ENCODE measurements at regions not wholly inside any gene's neighbourhood (a gene's known extent, or its start where the extent isn't known, plus 50 kb on each side); places are given as distances from the start of the nearest gene placed in this dataset.

DNA sequence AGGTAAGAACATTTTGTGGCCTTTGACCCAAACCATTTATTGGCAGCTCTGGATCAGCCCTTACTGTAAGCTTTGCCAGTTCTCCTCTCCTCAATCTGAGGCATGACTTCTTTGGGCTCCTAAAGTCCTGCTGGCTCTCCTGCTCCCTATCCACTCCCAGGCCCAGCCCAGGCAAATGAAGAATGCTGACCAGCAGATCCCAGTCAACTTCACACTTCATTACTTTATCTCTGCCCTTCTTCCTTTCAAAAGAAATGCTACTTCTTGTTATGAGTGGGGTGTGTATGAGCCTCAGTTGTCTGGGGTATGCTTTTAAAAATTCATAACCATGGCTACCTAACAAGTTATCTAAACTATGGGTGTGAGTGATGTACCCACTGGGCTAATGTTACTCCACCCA, 479.6 kb downstream of the ACTL7B start:
- intact Hi-C loops (cut with DNase I), result no loop called here
- Histone ChIP-seq H3K27me3 (no peaks in the 10 kb centered on the region), H3K4me3 (no peak overlapping the region), H3K36me3 (no peaks in the 10 kb centered on the region), H3K27ac (no peak overlapping the region), H3K9me3 (no peaks in the 10 kb centered on the region), H3K4me1 (ENCODE audit: insufficient read depth) (peaks cover 2% of the 10 kb centered on the region)
- TF ChIP-seq EP300 (IDR thresholded peaks at IDR 0.05) (no peak), CTCF (IDR thresholded peaks at IDR 0.05) (no peak), POLR2A (IDR thresholded peaks at IDR 0.05) (no peak)
- no peak for DNase-seq

DNA sequence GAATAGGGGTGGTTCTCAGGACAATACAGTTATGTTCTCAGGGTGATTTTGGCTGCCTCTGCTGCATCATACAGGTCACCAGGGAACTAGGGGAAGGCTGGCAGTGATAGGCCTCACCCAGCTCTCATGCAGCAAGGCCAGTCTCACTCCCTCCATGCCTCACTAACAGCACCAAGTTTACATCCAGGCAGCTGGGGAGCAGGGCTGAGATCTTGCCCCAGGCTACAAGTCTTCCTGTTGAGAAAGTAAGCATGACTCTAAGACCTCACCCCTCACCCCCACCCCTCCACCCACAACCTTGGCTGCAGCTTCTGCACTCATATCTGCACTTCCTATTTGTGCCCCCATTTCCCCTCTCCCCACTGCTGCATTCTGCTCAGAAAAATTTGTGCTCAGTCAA, 481.2 kb downstream of the ACTL7B start:
- no peak for DNase-seq
- intact Hi-C loops (cut with DNase I), result no loop called here

GRCh38 chr9:108367188-108367587, 488.6 kb downstream of the ACTL7B start:
- H3K9me3 ChIP-seq, result no peaks in the 10 kb centered on the region
- no peak overlapping the region for H3K4me3 ChIP-seq
- H3K4me1 ChIP-seq (ENCODE audit: insufficient read depth), result no peaks in the 10 kb centered on the region
- no peaks in the 10 kb centered on the region for H3K27me3 ChIP-seq
- DNase-seq, result no peak
- TF ChIP-seq EP300 (IDR thresholded peaks at IDR 0.05) (no peak), CTCF (IDR thresholded peaks at IDR 0.05) (no peak), POLR2A (IDR thresholded peaks at IDR 0.05) (no peak)
- H3K36me3 ChIP-seq, result no peaks in the 10 kb centered on the region
- H3K27ac ChIP-seq, result no peak overlapping the region
- intact Hi-C loops (cut with DNase I), result no loop called here

More for the DNA sequence above, 481.2 kb downstream of the ACTL7B start:
- Histone ChIP-seq H3K4me1 (ENCODE audit: insufficient read depth) (peaks cover 2% of the 10 kb centered on the region), H3K4me3 (no peak overlapping the region), H3K27ac (no peak overlapping the region), H3K27me3 (no peaks in the 10 kb centered on the region), H3K9me3 (no peaks in the 10 kb centered on the region), H3K36me3 (no peaks in the 10 kb centered on the region)
- TF ChIP-seq POLR2A (IDR thresholded peaks at IDR 0.05) (no peak), CTCF (IDR thresholded peaks at IDR 0.05) (no peak), EP300 (IDR thresholded peaks at IDR 0.05) (no peak)

DNA sequence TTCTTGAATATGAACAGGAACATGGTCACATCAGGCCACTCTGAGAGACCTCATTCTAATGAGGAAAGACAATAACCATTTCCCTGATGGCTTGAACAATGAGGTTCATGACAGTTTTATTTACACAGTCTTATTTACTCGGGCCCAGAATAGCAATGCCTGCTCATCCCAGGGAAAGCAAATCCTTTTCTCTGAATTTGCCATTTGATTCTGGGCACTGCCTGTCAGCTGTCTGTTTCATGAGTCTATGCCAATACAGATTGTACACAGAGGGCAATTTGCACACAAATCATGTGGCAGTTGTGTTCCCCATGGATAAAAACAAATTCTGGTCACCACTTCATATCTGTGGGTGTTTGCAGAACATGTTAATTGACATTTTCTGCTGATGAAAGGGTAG, 492.5 kb downstream of the ACTL7B start:
- Histone ChIP-seq H3K27me3 (no peaks in the 10 kb centered on the region), H3K27ac (no peak overlapping the region), H3K36me3 (no peaks in the 10 kb centered on the region), H3K9me3 (no peaks in the 10 kb centered on the region), H3K4me1 (ENCODE audit: insufficient read depth) (no peaks in the 10 kb centered on the region), H3K4me3 (no peak overlapping the region)
- 51 to 62% (median 57%) methylated on average over 1 of the region's 1 CpG for WGBS, 3 donors
- intact Hi-C loops (cut with DNase I), result no loop called here
- TF ChIP-seq POLR2A (IDR thresholded peaks at IDR 0.05), result no peak
- TF ChIP-seq EP300 (IDR thresholded peaks at IDR 0.05), result no peak
- TF ChIP-seq CTCF (IDR thresholded peaks at IDR 0.05), result no peak
- no peak for DNase-seq

- 88 to 95% (median 93%) methylated on average over 3 of the region's 3 CpGs for WGBS, 3 donors
- Histone ChIP-seq H3K27ac (no peak overlapping the region), H3K9me3 (no peaks in the 10 kb centered on the region), H3K4me3 (no peak overlapping the region), H3K4me1 (ENCODE audit: insufficient read depth) (no peaks in the 10 kb centered on the region), H3K27me3 (no peaks in the 10 kb centered on the region), H3K36me3 (no peaks in the 10 kb centered on the region)
- TF ChIP-seq POLR2A (IDR thresholded peaks at IDR 0.05), result no peak
- no peak for TF ChIP-seq CTCF (IDR thresholded peaks at IDR 0.05)
- TF ChIP-seq EP300 (IDR thresholded peaks at IDR 0.05), result no peak
- no peak for DNase-seq
- intact Hi-C loops (cut with DNase I), result no loop called here
Observed at GRCh38 chr9:108360304-108360703, 495.5 kb downstream of the ACTL7B start.
